ENCODE measurements at regions not wholly inside any gene's neighbourhood (a gene's known extent, or its start where the extent isn't known, plus 50 kb on each side); places are given as distances from the start of the nearest gene placed in this dataset.

GRCh38 chr18:42561521-42561920, 554.0 kb downstream of the RIT2 start:
- TF ChIP-seq EZH2 (IDR thresholded peaks at IDR 0.05) (no peak), CTCF (IDR thresholded peaks at IDR 0.05) (no peak), EZH2phosphoT487 (IDR thresholded peaks at IDR 0.05) (no peak)

Measured in neural progenitor cell (in vitro differentiated cells).